Globus pallidus (tissue), 1 donor: ENCODE measurements at regions not wholly inside any gene's neighbourhood (a gene's known extent, or its start where the extent isn't known, plus 50 kb on each side); places are given as distances from the start of the nearest gene placed in this dataset.
"Not testable (repeated sequence)": the region's sequence is repeated elsewhere in the genome, so short reads cannot be mapped to it uniquely, and the experiment has no call there.

Source experiments
- DNase-seq: peaks from one replicate; pipeline ENCODE4 v3.0.0-alpha.2; 2015; ENCODE audit warnings: low spot score

GRCh38 chr5:2569176-2569575, 182.3 kb downstream of the IRX2 start:
- no peak for DNase-seq

GRCh38 chr5:2566284-2566683, 185.2 kb downstream of the IRX2 start:
- DNase-seq: no peak

- DNase-seq: no peak
Observed at GRCh38 chr5:2565147-2565546, 186.3 kb downstream of the IRX2 start.

GRCh38 chr5:2563046-2563445, 188.4 kb downstream of the IRX2 start:
- DNase-seq: no peak

GRCh38 chr5:2562036-2562435, 189.4 kb downstream of the IRX2 start:
- no peak for DNase-seq

- DNase-seq: no peak
Observed at GRCh38 chr5:2560435-2560834, 191.0 kb downstream of the IRX2 start.

GRCh38 chr5:2557435-2557834, 194.0 kb downstream of the IRX2 start:
- DNase-seq: no peak

GRCh38 chr5:2556375-2556966, 195.0 kb downstream of the IRX2 start:
- DNase-seq: no peak

- no peak for DNase-seq
Observed at GRCh38 chr5:2553611-2554010, 197.9 kb downstream of the IRX2 start.

- DNase-seq: no peak
Observed at GRCh38 chr5:2550509-2550908, 201.0 kb downstream of the IRX2 start.

GRCh38 chr5:2549900-2550299, 201.6 kb downstream of the IRX2 start:
- no peak for DNase-seq

GRCh38 chr5:2549354-2549753, 202.1 kb downstream of the IRX2 start:
- no peak for DNase-seq

- DNase-seq: no peak
Observed at GRCh38 chr5:2546938-2547337, 204.5 kb downstream of the IRX2 start.

GRCh38 chr5:2544003-2544402, 207.5 kb downstream of the IRX2 start:
- no peak for DNase-seq

GRCh38 chr5:2542821-2543220, 208.7 kb downstream of the IRX2 start:
- no peak for DNase-seq

GRCh38 chr5:2542026-2542425, 209.5 kb downstream of the IRX2 start:
- no peak for DNase-seq

GRCh38 chr5:2538169-2538568, 213.3 kb downstream of the IRX2 start:
- no peak for DNase-seq

GRCh38 chr5:2537378-2538145, 213.9 kb downstream of the IRX2 start:
- no peak for DNase-seq

- no peak for DNase-seq
Observed at GRCh38 chr5:2536632-2537377, 214.7 kb downstream of the IRX2 start.

- no peak for DNase-seq
Observed at GRCh38 chr5:2534970-2535369, 216.5 kb downstream of the IRX2 start.

- DNase-seq: no peak
Observed at GRCh38 chr5:2534251-2534650, 217.2 kb downstream of the IRX2 start.

- DNase-seq: not testable (repeated sequence)
Observed at GRCh38 chr5:2533848-2534247, 217.6 kb downstream of the IRX2 start.

- DNase-seq: no peak
Observed at GRCh38 chr5:2532809-2533208, 218.7 kb downstream of the IRX2 start.
